NT2/D1 (cell line): ENCODE measurements at regions not wholly inside any gene's neighbourhood (a gene's known extent, or its start where the extent isn't known, plus 50 kb on each side); places are given as distances from the start of the nearest gene placed in this dataset.

Source experiments
- SUZ12 ChIP-seq: IDR thresholded peaks from 2 replicates; pipeline ENCODE4 v1.6.1; 2011; ENCODE audit not compliant: insufficient read length, insufficient read depth; ENCODE audit errors: extremely low read depth
- YY1 ChIP-seq: IDR thresholded peaks from 2 replicates; pipeline ENCODE4 v1.6.1; 2011; ENCODE audit not compliant: insufficient read length, insufficient read depth
- ZNF274 ChIP-seq: IDR thresholded peaks from 2 replicates; pipeline ENCODE4 v1.6.1; 2011; ENCODE audit warnings: mild to moderate bottlenecking, low read depth, low read length

- TF ChIP-seq ZNF274 = no peak
- no peak for TF ChIP-seq SUZ12
- no peak for TF ChIP-seq YY1
Observed at GRCh38 chr11:32213223-32213622, 122.3 kb downstream of the RCN1 start.
